ENCODE measurements at regions not wholly inside any gene's neighbourhood (a gene's known extent, or its start where the extent isn't known, plus 50 kb on each side); places are given as distances from the start of the nearest gene placed in this dataset.

DNA sequence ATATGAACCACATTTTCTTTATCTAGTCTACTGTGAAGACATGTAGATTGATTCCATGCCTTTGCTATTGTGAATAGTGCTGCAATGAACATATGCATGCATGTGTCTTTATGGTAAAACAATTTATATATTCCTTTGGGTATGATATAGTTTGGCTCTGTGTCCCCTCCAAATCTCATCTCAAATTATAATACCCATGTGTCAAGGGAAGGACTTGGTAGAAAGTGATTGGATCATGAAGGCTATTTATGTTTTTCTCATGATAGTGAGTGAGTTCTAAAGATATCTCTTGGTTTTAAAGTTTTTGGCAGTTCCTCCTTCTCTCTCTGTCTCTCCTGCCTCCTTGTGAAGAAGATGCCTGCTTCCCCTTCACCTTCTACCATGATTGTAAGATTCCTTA is 248.7 kb downstream of the GPR37 start:
- H3K9me2 ChIP-seq (ENCODE audit: low read depth, low read length), result no peaks in the 10 kb centered on the region
- TF ChIP-seq EZH2 (IDR thresholded peaks at IDR 0.05; ENCODE audit: borderline replicate concordance, low read length) (no peak), CTCF (IDR thresholded peaks at IDR 0.05; ENCODE audit: low read length) (no peak)
- no peaks in the 10 kb centered on the region for H4K20me1 ChIP-seq (ENCODE audit: insufficient read depth, low read length)
- no peaks in the 10 kb centered on the region for H3K27me3 ChIP-seq (ENCODE audit: insufficient read depth, low read length)
- no peaks in the 10 kb centered on the region for H3K36me3 ChIP-seq (ENCODE audit: insufficient read depth, low read length)
- no peaks in the 10 kb centered on the region for H3K4me1 ChIP-seq (ENCODE audit: insufficient read depth, low read length, severe bottlenecking)
- H3K27ac ChIP-seq (ENCODE audit: low read depth, low read length, poor library complexity, severe bottlenecking), result no peak overlapping the region
- no peak overlapping the region for H3K4me2 ChIP-seq (ENCODE audit: low read length)
- H3K9me3 ChIP-seq (ENCODE audit: low read length), result no peaks in the 10 kb centered on the region
- no peak overlapping the region for H2AFZ ChIP-seq (ENCODE audit: low read length)
- H3K4me3 ChIP-seq (ENCODE audit: low read depth, low read length, poor library complexity, severe bottlenecking), result no peak overlapping the region
- no peaks in the 10 kb centered on the region for H3K79me2 ChIP-seq (ENCODE audit: insufficient read depth, low read length)
- H3F3A ChIP-seq (ENCODE audit: insufficient read depth, low read length), result no peaks in the 10 kb centered on the region
- no peak overlapping the region for H3K9ac ChIP-seq (ENCODE audit: low read length)

DNA sequence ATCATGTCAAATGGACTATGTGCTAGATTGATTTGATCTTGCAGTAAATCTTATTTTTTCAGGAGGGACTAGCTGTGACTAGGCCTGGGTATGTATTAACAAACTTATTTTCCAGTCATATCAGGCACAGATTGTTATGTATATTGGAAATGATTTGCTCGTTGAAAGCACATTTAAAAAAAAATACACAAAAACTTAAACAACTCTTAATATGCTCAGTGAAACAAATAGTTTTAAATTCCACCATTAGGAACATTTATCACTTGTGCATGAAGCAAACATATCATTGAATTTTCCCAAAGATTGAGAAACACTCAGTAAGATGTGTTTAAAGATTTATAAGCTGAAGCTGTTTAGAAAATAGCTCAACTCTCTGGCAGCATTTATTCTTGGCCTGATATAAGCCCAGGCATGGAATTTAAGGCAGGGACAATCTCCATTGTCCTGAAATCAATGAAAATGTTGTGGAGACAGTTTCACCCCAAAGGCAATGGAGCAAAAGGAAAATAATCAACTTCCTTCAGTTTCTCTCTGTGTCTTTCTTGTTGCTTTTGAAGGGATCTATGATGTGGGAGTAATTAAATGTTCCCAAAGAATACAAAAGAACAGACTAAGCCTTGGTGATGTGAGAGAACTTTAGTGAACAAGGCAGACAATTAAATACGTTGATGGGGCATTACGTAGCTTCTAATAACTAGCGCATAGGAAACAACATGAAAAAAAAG is 250.3 kb downstream of the GPR37 start:
- Histone ChIP-seq H3K9me2 (ENCODE audit: low read depth, low read length) (no peaks in the 10 kb centered on the region), H3F3A (ENCODE audit: insufficient read depth, low read length) (no peaks in the 10 kb centered on the region), H3K27me3 (ENCODE audit: insufficient read depth, low read length) (no peaks in the 10 kb centered on the region), H2AFZ (ENCODE audit: low read length) (no peak overlapping the region), H3K9me3 (ENCODE audit: low read length) (no peaks in the 10 kb centered on the region), H3K9ac (ENCODE audit: low read length) (no peak overlapping the region), H4K20me1 (ENCODE audit: insufficient read depth, low read length) (no peaks in the 10 kb centered on the region), H3K79me2 (ENCODE audit: insufficient read depth, low read length) (no peaks in the 10 kb centered on the region), H3K36me3 (ENCODE audit: insufficient read depth, low read length) (no peaks in the 10 kb centered on the region), H3K4me3 (ENCODE audit: low read depth, low read length, poor library complexity, severe bottlenecking) (no peak overlapping the region), H3K27ac (ENCODE audit: low read depth, low read length, poor library complexity, severe bottlenecking) (no peak overlapping the region), H3K4me1 (ENCODE audit: insufficient read depth, low read length, severe bottlenecking) (no peaks in the 10 kb centered on the region), H3K4me2 (ENCODE audit: low read length) (no peak overlapping the region)
- TF ChIP-seq CTCF (IDR thresholded peaks at IDR 0.05; ENCODE audit: low read length), result no peak
- no peak for TF ChIP-seq EZH2 (IDR thresholded peaks at IDR 0.05; ENCODE audit: borderline replicate concordance, low read length)

DNA sequence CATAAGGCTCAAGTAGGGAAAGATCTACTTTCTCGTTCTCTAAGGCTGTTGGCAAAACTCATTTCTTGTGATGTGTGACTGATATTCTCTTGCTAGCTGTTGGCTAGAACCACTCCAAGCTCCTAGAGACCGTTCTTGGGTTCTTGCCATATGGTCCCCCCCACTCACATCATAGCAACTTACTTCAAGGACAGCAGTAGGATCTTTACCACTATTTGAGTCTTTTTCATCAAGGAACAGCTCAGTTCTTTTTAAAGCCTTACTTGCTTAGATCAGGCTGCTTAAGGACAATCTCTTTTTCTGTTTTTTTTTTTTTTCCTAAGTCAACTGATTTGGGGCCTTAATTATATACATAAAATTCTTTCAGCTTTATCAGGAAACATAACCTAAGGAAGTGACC is 251.1 kb downstream of the GPR37 start:
- no peak for TF ChIP-seq EZH2 (IDR thresholded peaks at IDR 0.05; ENCODE audit: borderline replicate concordance, low read length)
- TF ChIP-seq CTCF (IDR thresholded peaks at IDR 0.05; ENCODE audit: low read length), result no peak
- H3K4me2 ChIP-seq (ENCODE audit: low read length), result no peak overlapping the region
- no peak overlapping the region for H3K9ac ChIP-seq (ENCODE audit: low read length)
- no peaks in the 10 kb centered on the region for H3F3A ChIP-seq (ENCODE audit: insufficient read depth, low read length)
- no peaks in the 10 kb centered on the region for H3K79me2 ChIP-seq (ENCODE audit: insufficient read depth, low read length)
- no peaks in the 10 kb centered on the region for H3K27me3 ChIP-seq (ENCODE audit: insufficient read depth, low read length)
- H3K4me1 ChIP-seq (ENCODE audit: insufficient read depth, low read length, severe bottlenecking), result no peaks in the 10 kb centered on the region
- H2AFZ ChIP-seq (ENCODE audit: low read length), result no peak overlapping the region
- H3K9me3 ChIP-seq (ENCODE audit: low read length), result no peaks in the 10 kb centered on the region
- H3K4me3 ChIP-seq (ENCODE audit: low read depth, low read length, poor library complexity, severe bottlenecking), result no peak overlapping the region
- H3K36me3 ChIP-seq (ENCODE audit: insufficient read depth, low read length), result no peaks in the 10 kb centered on the region
- no peaks in the 10 kb centered on the region for H3K9me2 ChIP-seq (ENCODE audit: low read depth, low read length)
- no peaks in the 10 kb centered on the region for H4K20me1 ChIP-seq (ENCODE audit: insufficient read depth, low read length)
- no peak overlapping the region for H3K27ac ChIP-seq (ENCODE audit: low read depth, low read length, poor library complexity, severe bottlenecking)

All from OCI-LY1 (cell line).